Neural progenitor cell (in vitro differentiated cells): ENCODE measurements at regions not wholly inside any gene's neighbourhood (a gene's known extent, or its start where the extent isn't known, plus 50 kb on each side); places are given as distances from the start of the nearest gene placed in this dataset.

Experiments used
- EZH2 ChIP-seq: fragments of 200-600 bp; sonication (generic); IDR thresholded peaks from 2 replicates; pipeline ENCODE4 v1.6.1; 2017; ENCODE audit warnings: antibody characterized with exemption, mild to moderate bottlenecking, moderate library complexity
- EZH2phosphoT487 ChIP-seq: fragments of 200-600 bp; sonication (generic); IDR thresholded peaks from 2 replicates; pipeline ENCODE4 v1.6.1; 2017; ENCODE audit warnings: antibody characterized with exemption
- TF ChIP-seq, protein P1 (sequence below): fragments of 200-600 bp; sonication (generic); IDR thresholded peaks from 2 replicates; pipeline ENCODE4 v1.5.1; 2017; ENCODE audit warnings: antibody characterized with exemption, mild to moderate bottlenecking

DNA sequence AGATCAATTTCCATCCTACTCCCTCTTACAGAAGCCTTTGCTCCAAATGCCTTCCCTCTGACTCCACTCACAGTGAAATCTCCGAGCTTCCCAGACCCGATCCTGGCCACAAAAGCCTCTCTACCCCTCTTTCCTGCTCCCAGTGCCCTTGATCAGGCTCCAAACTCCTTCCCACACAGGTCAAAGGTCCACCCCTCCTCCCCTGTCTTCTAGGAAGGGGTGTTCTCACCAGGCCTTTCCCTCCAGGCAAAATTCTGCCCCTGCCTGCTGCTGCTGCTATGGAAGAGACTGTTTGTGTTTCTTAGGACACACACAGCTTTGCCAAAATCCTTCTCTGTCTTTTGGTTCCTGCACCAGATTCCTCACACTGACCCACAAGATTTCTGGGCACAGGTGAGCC, 85.8 kb upstream of the ALDH1A1 start:
- TF ChIP-seq EZH2phosphoT487: no peak
- TF ChIP-seq, protein P1, sequence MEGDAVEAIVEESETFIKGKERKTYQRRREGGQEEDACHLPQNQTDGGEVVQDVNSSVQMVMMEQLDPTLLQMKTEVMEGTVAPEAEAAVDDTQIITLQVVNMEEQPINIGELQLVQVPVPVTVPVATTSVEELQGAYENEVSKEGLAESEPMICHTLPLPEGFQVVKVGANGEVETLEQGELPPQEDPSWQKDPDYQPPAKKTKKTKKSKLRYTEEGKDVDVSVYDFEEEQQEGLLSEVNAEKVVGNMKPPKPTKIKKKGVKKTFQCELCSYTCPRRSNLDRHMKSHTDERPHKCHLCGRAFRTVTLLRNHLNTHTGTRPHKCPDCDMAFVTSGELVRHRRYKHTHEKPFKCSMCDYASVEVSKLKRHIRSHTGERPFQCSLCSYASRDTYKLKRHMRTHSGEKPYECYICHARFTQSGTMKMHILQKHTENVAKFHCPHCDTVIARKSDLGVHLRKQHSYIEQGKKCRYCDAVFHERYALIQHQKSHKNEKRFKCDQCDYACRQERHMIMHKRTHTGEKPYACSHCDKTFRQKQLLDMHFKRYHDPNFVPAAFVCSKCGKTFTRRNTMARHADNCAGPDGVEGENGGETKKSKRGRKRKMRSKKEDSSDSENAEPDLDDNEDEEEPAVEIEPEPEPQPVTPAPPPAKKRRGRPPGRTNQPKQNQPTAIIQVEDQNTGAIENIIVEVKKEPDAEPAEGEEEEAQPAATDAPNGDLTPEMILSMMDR: no peak
- no peak for TF ChIP-seq EZH2
